T-helper 9 cell (primary cell): ENCODE measurements at regions not wholly inside any gene's neighbourhood (a gene's known extent, or its start where the extent isn't known, plus 50 kb on each side); places are given as distances from the start of the nearest gene placed in this dataset.

Experiments
- DNase-seq: peaks from one replicate; pipeline ENCODE4 v3.0.0-alpha.2; 2020

- no peak for DNase-seq
Observed at GRCh38 chr14:62098357-62098756, 336.1 kb downstream of the SNAPC1 start.

- DNase-seq = no peak
Observed at GRCh38 chr14:62099091-62099490, 336.9 kb downstream of the SNAPC1 start.

GRCh38 chr14:62101189-62101588 lies 339.0 kb downstream of the SNAPC1 start:
- DNase-seq = no peak

GRCh38 chr14:62101673-62102348 lies 339.6 kb downstream of the SNAPC1 start:
- no peak for DNase-seq

- DNase-seq = no peak
Observed at GRCh38 chr14:62102349-62102725, 340.1 kb downstream of the SNAPC1 start.

- DNase-seq = no peak
Observed at GRCh38 chr14:62103464-62103863, 341.2 kb downstream of the SNAPC1 start.

GRCh38 chr14:62110941-62111340 lies 348.7 kb downstream of the SNAPC1 start:
- DNase-seq = no peak

- peak; percentile 17 for DNase-seq
Observed at GRCh38 chr14:62117010-62117750, 355.0 kb downstream of the SNAPC1 start.

GRCh38 chr14:62117751-62118105 lies 355.5 kb downstream of the SNAPC1 start:
- no peak for DNase-seq

- DNase-seq = no peak
Observed at GRCh38 chr14:62118461-62118860, 356.2 kb downstream of the SNAPC1 start.

GRCh38 chr14:62118871-62119270 lies 356.7 kb downstream of the SNAPC1 start:
- no peak for DNase-seq

GRCh38 chr14:62123961-62124360 lies 361.7 kb downstream of the SNAPC1 start:
- DNase-seq = no peak

GRCh38 chr14:62125793-62126192 lies 363.6 kb downstream of the SNAPC1 start:
- no peak for DNase-seq

GRCh38 chr14:62126879-62127478 lies 364.8 kb downstream of the SNAPC1 start:
- no peak for DNase-seq

GRCh38 chr14:62130441-62130840 lies 368.2 kb downstream of the SNAPC1 start:
- no peak for DNase-seq

- DNase-seq = no peak
Observed at GRCh38 chr14:62133776-62134550, 371.7 kb downstream of the SNAPC1 start.

GRCh38 chr14:62138593-62138992 lies 376.4 kb downstream of the SNAPC1 start:
- DNase-seq = no peak

GRCh38 chr14:62141139-62141538 lies 378.9 kb downstream of the SNAPC1 start:
- no peak for DNase-seq

- DNase-seq = no peak
Observed at GRCh38 chr14:62143245-62143644, 381.0 kb downstream of the SNAPC1 start.

GRCh38 chr14:62144863-62145262 lies 382.6 kb downstream of the SNAPC1 start:
- no peak for DNase-seq

GRCh38 chr14:62146030-62146429 lies 383.8 kb downstream of the SNAPC1 start:
- no peak for DNase-seq

- DNase-seq = no peak
Observed at GRCh38 chr14:62156052-62156451, 393.8 kb downstream of the SNAPC1 start.

- no peak for DNase-seq
Observed at GRCh38 chr14:62158779-62159178, 396.6 kb downstream of the SNAPC1 start.
